Neural cell (in vitro differentiated cells): ENCODE measurements at regions not wholly inside any gene's neighbourhood (a gene's known extent, or its start where the extent isn't known, plus 50 kb on each side); places are given as distances from the start of the nearest gene placed in this dataset.

ENCODE experiments used
- H2AFZ ChIP-seq: fragments of 200-600, 300-800 bp; sonication (generic), shearing (Covaris generic); 2 replicates; pipeline ENCODE4 v1.6.0; 2014; ENCODE audit warnings: low read depth, mild to moderate bottlenecking, antibody characterized with exemption, low read length, moderate library complexity
- H3F3A ChIP-seq: fragments of 200-600 bp; shearing (Covaris generic); 2 replicates; pipeline ENCODE4 v1.6.1; 2016; ENCODE audit warnings: mild to moderate bottlenecking, moderate library complexity, mixed read lengths, antibody characterized with exemption, low read length; ENCODE audit not compliant: insufficient read depth, poor library complexity, severe bottlenecking
- H3K27ac ChIP-seq: fragments of 200-600, 300-800 bp; sonication (generic), shearing (Covaris generic); 2 replicates; pipeline ENCODE4 v1.5.1; 2014; ENCODE audit warnings: mild to moderate bottlenecking, low read length, moderate library complexity
- H3K27me3 ChIP-seq: fragments of 300-800, 200-600 bp; sonication (generic), shearing (Covaris generic); 2 replicates; pipeline ENCODE4 v1.6.0; 2014; ENCODE audit warnings: mild to moderate bottlenecking, low read depth, low read length, moderate library complexity; ENCODE audit not compliant: insufficient read depth
- H3K36me3 ChIP-seq: fragments of 300-800, 200-600 bp; sonication (generic), shearing (Covaris generic); 2 replicates; pipeline ENCODE4 v1.5.1; 2014; ENCODE audit warnings: mild to moderate bottlenecking, antibody characterized with exemption, low read length, moderate library complexity; ENCODE audit not compliant: insufficient read depth
- H3K4me2 ChIP-seq: fragments of 300-800, 200-600 bp; sonication (generic), shearing (Covaris generic); 2 replicates; pipeline ENCODE4 v1.6.0; 2014; ENCODE audit warnings: mild to moderate bottlenecking, low read length
- H3K4me3 ChIP-seq: fragments of 300-800, 200-600 bp; sonication (generic), shearing (Covaris generic); 2 replicates; pipeline ENCODE4 v1.5.1; 2014; ENCODE audit warnings: mild to moderate bottlenecking, low read length, moderate library complexity
- H3K79me2 ChIP-seq: fragments of 200-600 bp; shearing (Covaris generic); replicated peaks from 2 replicates; pipeline ENCODE4 v1.6.0; 2014; ENCODE audit warnings: mild to moderate bottlenecking, low read length, moderate library complexity; ENCODE audit not compliant: insufficient read depth
- H3K9ac ChIP-seq: fragments of 300-800, 200-600 bp; sonication (generic), shearing (Covaris generic); 2 replicates; pipeline ENCODE4 v1.6.1; 2016; ENCODE audit warnings: mild to moderate bottlenecking, low read length, mixed read lengths
- H3K9me2 ChIP-seq: fragments of 200-600 bp; shearing (Covaris generic); 2 replicates; pipeline ENCODE4 v1.6.1; 2016; ENCODE audit warnings: mild to moderate bottlenecking, low read length, mixed read lengths; ENCODE audit not compliant: insufficient read depth
- H3K9me3 ChIP-seq: fragments of 200-600, 300-800 bp; sonication (generic), shearing (Covaris generic); 2 replicates; pipeline ENCODE4 v1.6.1; 2016; ENCODE audit warnings: mild to moderate bottlenecking, mixed run types, low read length, moderate library complexity, mixed read lengths
- H4K20me1 ChIP-seq: fragments of 200-600 bp; shearing (Covaris generic); 2 replicates; pipeline ENCODE4 v1.6.1; 2016; ENCODE audit warnings: mild to moderate bottlenecking, mixed run types; ENCODE audit not compliant: insufficient read depth
- CTCF ChIP-seq: fragments of 450-650 bp; IDR thresholded peaks from 2 replicates; pipeline ENCODE4 v1.5.1; 2014; ENCODE audit warnings: antibody characterized with exemption, mild to moderate bottlenecking, moderate library complexity; ENCODE audit not compliant: poor library complexity, severe bottlenecking
- EP300 ChIP-seq: fragments of 450-650 bp; conservative IDR thresholded peaks from 2 replicates; pipeline ENCODE4 v1.6.1; 2014; ENCODE audit warnings: antibody characterized with exemption, mild to moderate bottlenecking, moderate library complexity; ENCODE audit not compliant: poor library complexity, severe bottlenecking
- EZH2 ChIP-seq: fragments of 200-600, 300-800 bp; shearing (Covaris generic), sonication (generic); IDR thresholded peaks from 2 replicates; pipeline ENCODE4 v1.6.1; 2014; ENCODE audit warnings: antibody characterized with exemption, low read length, borderline replicate concordance, mild to moderate bottlenecking; ENCODE audit not compliant: insufficient read depth, poor library complexity, severe bottlenecking
- MXI1 ChIP-seq: fragments of 450-650 bp; conservative IDR thresholded peaks from 2 replicates; pipeline ENCODE4 v1.6.1; 2014; ENCODE audit warnings: antibody characterized with exemption, mild to moderate bottlenecking; ENCODE audit not compliant: poor library complexity, severe bottlenecking
- RAD21 ChIP-seq: fragments of 450-650 bp; conservative IDR thresholded peaks from 2 replicates; pipeline ENCODE4 v1.6.1; 2014; ENCODE audit warnings: antibody characterized with exemption, mild to moderate bottlenecking, moderate library complexity
- REST ChIP-seq: IDR thresholded peaks from 2 replicates; pipeline ENCODE4 v1.6.1; 2012; ENCODE audit warnings: borderline replicate concordance
- SMC3 ChIP-seq: fragments of 450-650 bp; conservative IDR thresholded peaks from 2 replicates; pipeline ENCODE4 v1.6.1; 2014; ENCODE audit warnings: antibody characterized with exemption, mild to moderate bottlenecking, moderate library complexity; ENCODE audit not compliant: poor library complexity
- TAF1 ChIP-seq: IDR thresholded peaks from 2 replicates; pipeline ENCODE4 v1.6.1; 2012; ENCODE audit warnings: low read depth

GRCh38 chrX:15914486-15914885, 59.9 kb upstream of the AP1S2 start:
- no peaks in the 10 kb centered on the region for H3K36me3 ChIP-seq
- no peak for TF ChIP-seq REST
- TF ChIP-seq SMC3: no peak
- TF ChIP-seq CTCF: no peak
- no peak for TF ChIP-seq EP300
- no peak for TF ChIP-seq EZH2
- no peak for TF ChIP-seq RAD21

GRCh38 chrX:15913146-15913545, 58.5 kb upstream of the AP1S2 start:
- Histone ChIP-seq H4K20me1 (no peaks in the 10 kb centered on the region), H2AFZ (no peak overlapping the region), H3K27ac (no peak overlapping the region), H3K9me2 (no peaks in the 10 kb centered on the region), H3K36me3 (no peaks in the 10 kb centered on the region), H3K27me3 (no peaks in the 10 kb centered on the region), H3K9ac (no peak overlapping the region), H3K79me2 (no peaks in the 10 kb centered on the region), H3K4me3 (no peak overlapping the region), H3K9me3 (no peaks in the 10 kb centered on the region), H3K4me2 (no peak overlapping the region), H3F3A (no peaks in the 10 kb centered on the region)
- TF ChIP-seq MXI1 (no peak), TAF1 (no peak), SMC3 (no peak)

More at GRCh38 chrX:15914486-15914885, 59.9 kb upstream of the AP1S2 start:
- Histone ChIP-seq H2AFZ (no peak overlapping the region), H3K79me2 (no peaks in the 10 kb centered on the region), H3K9me3 (no peaks in the 10 kb centered on the region), H3F3A (no peaks in the 10 kb centered on the region), H3K9me2 (no peaks in the 10 kb centered on the region), H3K4me2 (no peak overlapping the region), H3K27ac (no peak overlapping the region), H3K27me3 (no peaks in the 10 kb centered on the region), H3K9ac (no peak overlapping the region), H3K4me3 (no peak overlapping the region), H4K20me1 (no peaks in the 10 kb centered on the region)
